NOMO-1 treated with DMSO at 0.1 percent for 48 hours (cell line): ENCODE measurements at regions not wholly inside any gene's neighbourhood (a gene's known extent, or its start where the extent isn't known, plus 50 kb on each side); places are given as distances from the start of the nearest gene placed in this dataset.

Experiments
- DNase-seq: peaks from one replicate; lab custom pipeline; 2025; ENCODE audit not compliant: unreplicated experiment; lab: John Stamatoyannopoulos, UW

DNA sequence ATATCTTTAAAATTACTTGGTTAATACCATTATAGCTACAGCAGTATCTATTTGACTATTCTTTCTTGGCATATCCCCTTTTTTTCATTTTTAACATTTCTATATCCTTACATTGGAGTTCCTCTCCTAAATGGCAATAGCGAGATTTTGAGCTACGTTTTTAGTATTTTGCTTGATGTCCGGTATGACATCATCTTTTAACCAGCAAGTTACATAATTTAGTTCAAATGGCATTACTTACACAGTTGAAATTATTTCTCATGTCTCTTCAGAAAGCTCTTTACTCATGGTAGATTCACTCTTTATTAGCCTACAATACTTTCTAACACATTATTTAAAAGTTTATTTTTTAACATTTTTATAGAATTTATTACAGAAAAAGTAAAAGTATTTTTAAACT is 701.7 kb upstream of the EPHA7 start:
- DNase-seq: no peak

DNA sequence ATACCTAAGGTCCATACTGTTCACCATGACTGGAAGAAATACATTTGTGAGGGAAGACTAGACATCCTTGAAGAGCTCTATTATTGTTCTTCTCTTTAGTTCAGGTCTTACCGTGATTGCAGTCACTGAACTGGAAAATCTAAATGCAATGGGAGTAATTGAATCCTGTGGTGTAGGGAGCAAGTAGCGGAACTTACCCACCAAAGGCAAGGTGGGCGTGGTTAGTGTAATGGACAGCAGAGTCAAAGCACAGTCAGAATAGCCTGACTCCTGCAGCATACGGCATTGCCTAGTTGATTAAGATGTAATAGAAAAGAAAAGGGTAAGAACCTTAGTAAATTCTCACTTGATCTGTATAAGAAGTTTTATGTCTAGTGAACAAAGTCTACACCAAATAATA is 679.7 kb upstream of the EPHA7 start:
- DNase-seq: no peak

DNA sequence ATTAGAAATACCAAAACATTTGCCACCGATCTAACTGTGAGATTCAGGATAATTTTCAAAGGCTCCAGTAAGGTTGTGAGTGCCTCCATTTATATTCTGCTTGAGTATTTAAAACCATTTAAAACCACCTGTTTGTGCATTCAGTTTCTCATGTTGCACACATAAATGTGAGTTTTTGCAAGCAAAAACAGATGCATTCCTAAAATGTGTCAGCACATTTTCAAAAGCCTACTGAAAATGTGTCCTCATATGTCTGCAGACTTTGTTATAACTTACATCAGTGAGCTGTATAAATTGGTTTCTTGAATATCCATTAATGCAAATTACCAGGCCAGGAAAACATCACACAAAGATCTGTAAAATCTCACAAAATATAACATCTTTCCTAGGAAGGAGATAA is 676.6 kb upstream of the EPHA7 start:
- DNase-seq: no peak

DNA sequence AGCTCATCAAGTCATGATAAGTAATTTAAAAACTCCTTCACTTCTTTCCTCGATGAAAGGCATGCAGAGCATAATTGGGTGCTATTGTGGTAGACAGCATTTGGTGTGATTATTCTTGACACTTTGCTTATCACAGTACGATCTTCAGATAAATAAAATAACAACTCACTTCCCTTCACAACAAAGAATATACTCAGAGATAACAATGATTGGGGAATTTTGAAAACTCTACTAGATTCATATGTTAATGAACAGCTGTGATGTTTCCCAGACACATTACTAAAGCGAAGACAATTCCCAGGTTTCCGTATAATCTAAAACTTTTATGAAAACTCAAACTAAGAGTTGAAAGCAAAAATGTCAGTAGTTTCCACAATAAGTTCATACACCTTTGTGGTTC is 670.6 kb upstream of the EPHA7 start:
- DNase-seq: no peak

DNA sequence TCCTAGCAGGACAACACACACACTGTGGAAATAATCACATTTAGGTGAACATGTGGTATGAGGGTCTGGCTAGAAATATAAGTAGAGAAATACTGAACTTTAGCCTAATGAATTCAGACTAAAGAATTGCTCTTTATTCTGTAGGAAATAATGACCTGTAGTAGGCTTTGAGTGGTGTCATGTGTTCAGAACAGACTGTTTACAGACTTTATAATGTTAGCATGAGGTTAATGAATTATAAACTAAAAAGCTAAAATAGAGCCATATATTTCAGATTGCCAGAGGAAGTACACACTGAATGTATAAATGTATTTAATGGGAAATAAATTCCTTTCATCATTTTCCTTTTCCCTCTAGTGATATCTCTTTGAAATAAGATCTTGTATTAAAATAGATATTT is 669.5 kb upstream of the EPHA7 start:
- DNase-seq: no peak

DNA sequence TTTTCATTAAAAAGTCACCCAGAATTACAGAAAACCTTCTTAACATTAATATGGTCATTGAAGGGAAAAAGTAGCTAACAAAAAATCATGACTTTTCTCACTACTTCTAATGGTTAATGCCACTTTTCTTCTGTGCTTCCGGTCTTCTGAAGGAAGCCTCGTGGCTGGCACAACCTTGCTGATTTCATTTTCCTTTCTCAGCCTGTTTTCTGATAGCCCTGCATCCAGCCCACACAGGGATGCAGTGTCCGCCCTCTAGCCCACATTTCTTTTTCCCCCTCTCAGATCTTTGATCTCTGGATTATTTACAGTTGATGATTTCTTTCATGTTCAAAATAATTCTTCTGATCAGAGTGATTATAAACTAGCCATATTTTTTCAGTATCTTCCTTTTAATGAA is 655.4 kb upstream of the EPHA7 start:
- DNase-seq: no peak

DNA sequence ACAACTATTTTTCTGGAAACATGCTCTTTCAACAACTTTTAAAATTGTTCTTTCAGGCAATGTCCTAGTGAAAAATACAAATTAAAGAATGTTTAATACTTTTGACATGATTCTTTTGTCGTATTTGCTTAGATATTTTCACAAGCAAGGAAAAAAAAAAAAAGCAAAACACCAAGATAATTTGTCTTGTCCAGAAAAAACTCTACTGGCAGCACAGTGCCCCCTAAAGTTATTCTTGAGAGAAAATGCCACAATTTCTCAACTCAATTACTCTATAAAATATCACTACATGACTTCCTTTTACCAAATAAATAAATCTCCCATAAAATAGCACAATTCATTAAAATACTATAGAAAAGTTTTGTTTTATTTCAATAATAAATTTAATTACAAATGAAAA is 652.5 kb upstream of the EPHA7 start:
- no peak for DNase-seq

DNA sequence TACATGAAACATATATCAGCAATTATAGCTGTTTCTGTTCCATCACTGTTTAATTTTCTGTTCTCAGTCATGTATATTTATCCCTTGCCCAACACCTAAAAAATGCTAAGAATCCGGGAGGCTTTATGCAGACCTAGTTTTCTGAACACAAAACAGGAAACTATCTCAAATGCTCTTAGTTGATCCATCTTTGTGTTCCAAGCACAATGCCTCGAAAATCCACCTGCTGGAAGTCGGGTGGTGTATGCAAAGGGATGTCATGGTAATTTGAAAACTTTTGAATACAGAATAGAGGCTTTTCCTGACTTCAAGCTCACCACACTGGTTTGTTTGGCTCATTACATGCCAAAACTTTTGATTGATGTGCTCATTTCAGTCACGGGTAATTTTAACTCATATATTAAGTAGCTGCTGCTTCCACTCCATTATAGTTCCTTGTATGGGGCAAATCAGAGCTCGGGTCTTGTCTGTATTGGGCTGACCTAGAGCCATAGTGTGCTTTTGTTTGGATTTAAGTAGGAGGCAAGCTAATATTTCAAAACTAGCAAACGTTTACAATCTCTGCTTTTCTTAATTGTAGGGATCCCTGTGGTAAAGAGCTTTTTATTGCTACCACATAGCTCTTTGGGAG is 646.5 kb upstream of the EPHA7 start:
- no peak for DNase-seq

DNA sequence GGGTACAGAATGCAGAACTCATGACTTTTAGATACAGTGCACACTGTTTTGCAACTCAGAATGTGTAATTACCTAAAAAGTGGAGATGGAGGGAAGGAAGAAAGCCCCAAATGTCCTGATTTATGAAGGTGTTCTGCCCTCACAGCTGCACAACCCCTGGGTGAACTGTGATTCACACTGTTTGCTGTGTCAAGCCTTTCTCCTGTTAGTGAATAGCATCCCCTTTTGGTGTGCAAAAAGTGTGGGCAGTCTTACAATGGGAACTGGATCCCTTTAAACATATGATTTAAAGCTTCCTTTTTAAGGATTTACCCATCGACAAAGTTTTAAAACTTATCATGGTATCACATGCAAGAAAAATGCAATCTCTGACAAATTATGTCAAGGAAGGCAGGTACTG is 633.4 kb upstream of the EPHA7 start:
- no peak for DNase-seq

DNA sequence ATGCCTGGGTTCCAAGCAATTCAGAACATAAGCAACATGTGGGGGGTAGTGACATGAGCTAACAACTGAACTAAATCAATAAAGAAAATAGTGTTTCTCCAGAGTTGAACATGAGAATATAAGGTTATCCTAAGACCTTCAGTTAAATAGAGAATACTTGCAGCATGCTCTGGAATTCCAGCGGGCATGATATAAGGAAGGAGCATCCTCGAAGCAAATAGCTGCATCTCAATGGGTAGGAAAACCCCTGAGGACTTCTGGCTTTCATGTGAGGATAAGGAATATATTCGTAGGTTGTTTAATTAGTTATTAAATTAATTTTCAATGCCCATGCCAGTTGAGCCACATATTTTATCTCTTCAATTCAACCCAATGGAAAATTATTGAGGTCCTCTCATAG is 631.2 kb upstream of the EPHA7 start:
- no peak for DNase-seq

DNA sequence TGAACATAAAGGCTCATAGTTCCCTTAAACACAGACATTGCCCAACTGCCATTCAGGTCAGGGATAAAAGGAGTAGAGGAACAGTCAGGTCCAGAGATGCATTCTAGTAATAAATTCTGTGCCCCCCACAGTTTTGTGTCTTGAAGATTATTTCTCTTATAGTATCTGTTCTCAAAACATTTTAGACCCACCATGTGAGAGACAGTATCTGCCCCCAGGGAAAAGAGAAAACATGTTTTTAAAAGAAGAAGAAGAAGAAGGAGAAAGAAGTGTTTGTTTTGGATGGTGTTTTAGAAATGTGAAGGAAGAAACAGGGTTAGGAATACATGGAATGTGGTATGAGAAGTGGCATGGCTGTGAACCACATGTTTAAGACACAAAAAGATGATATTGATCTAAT is 629.6 kb upstream of the EPHA7 start:
- DNase-seq: no peak

DNA sequence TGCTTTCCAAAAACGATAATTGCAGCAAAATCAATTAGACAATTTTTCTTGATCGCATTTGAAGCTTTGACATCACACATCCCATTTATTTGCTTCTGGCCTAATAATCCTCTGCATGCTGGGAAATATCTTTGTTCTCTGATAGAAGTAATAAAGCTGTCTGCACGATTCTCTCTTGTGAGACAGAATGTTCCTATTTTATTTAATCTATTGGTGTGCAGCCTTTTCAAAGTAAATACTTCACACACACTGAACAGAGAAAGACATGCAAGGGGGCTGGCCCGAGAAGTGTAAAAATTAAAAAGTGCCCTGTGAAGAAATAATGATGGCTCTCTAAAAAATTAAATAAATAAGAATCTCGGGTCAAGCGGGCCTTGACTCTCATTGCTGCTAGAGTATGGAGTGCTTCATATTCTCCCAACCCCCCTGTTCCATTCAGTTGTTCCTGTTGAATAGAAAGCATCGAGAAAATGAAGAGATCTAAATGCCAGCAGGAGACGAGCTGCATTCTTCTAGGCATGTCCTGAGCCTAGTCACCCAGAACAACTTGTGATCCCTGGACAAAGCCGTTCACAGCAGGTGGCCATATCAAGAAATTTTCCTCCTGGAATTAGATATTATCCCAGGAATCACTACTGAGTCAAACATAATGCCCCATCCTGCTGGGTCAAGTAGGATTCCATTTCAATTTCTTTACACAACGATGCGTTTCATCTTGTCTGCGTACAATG is 625.9 kb upstream of the EPHA7 start:
- DNase-seq: no peak

DNA sequence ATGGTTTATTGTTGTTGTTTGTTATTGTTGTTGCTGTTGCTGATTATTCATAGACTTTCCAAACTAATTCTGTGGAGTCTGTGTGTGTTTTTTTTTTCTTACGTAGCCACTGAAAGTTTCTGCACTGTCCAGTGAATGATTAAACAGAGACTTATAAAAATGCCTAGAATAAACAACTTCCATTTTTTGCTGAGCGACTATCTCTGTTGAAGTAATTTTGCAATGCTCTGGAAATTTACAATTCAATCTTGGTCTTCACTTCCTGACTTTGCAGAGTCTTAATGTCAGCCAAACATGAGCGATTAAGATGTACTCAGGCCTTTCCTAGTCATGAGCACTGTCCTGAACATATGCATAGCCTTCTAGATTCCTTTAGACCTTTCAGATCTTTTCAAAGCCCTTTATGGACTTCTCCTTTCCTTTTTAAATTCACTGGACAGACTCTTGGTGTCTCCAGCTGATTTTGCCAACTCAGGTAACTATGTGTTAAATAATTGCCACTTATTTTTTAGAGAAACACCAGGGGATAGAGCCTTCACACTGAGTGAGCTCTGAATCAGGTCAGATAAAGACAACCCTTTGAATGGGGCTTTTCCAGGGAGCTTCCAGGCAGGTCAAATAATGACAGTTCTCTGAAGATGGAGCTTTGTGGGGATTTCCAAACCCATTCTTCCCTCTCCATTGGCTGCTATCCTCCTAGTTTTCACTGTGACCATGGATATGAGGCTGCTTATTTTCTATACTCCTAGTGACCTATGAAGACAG is 622.8 kb upstream of the EPHA7 start:
- no peak for DNase-seq

DNA sequence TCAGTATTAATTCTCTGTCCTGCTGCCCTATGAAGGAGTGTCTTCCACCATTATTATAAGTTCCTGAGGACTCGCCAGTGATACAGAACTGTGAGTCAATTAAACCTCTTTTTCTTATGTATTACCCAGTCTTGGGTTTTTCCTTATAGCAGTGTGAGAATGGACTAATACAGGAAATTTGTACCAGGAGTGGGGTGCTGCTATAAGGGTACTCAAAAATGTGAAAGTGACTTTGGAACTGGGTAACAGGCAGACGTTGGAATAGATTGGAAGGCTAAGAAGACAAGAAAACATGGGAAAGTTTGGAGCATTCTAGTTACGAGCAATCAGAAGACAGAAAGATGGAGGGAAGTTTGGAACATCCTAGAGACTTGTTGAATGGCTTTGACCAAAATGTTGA is 616.7 kb upstream of the EPHA7 start:
- DNase-seq: no peak

DNA sequence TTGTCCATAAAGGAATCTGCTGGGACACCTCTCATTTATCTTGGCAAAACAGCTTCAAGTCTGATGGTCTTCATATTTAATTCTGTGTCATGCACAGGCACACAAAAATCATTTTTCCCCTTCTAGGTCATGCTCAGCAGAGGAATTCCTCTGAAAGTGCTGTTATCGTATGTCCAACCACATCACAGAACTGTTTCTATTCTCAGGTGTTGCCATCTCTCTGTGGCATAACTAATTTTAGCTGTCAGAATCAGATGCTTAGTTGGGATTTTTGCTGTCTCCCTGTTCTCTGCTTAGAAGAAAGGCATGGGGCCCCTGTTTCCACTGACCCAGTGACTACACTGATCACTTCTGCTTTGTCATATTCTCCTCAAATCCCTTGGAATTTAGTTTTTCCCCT is 608.0 kb upstream of the EPHA7 start:
- DNase-seq: no peak

DNA sequence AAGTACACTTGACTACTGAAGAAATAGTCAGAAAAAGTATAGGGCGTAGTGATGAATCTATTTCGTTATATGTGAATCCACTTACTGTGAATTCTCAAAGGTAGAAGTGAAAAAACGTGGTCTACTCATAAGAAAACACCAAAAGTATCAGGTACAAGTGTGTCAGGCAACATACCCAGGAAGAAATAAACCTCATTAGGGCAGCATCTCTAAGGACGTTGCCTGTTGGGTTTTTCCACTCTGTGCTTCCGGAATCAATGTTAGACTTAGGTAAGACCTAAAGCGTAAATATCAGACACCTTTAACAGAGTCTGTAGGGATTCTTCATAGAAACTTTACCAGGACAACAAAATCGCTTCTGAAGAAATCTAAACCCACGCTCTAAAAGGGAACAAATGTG is 607.2 kb upstream of the EPHA7 start:
- no peak for DNase-seq

DNA sequence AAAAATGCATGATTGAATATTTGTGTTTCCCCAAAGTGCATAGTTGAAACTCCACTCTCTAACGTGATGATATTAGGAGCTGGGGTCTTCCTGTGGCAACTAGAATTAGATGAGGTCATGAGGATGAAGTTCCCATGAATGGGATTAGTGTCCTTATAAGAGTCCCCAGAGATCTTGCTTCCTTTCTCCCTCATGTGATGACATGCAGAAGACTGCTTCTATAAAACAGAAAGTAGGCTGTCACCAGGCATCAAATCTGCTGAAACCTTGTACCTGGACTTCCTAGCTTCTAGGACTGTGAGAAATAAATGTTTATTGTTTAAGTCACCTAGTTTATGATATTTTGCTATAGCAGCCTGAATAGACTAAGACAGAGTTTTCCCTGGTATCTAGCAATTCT is 586.5 kb upstream of the EPHA7 start:
- no peak for DNase-seq

DNA sequence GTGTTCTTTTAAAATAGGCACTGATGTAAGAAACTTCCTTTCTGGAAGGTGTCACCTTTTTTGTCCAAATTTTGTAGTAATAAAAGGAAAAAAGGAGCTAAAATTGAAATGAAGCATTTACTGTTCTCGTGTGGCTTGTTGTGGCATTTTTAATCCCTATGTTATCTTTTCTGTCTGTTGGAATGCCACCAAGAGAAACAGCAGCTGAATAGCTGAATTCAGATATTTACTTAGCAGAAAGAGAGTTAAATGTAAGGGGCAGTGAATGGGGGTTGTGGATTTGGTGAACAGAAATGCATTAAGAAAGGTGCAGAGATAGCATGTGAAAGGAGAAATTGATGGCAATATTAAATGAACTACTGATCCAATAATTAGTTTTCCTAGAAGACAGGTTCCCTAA is 573.6 kb upstream of the EPHA7 start:
- no peak for DNase-seq

DNA sequence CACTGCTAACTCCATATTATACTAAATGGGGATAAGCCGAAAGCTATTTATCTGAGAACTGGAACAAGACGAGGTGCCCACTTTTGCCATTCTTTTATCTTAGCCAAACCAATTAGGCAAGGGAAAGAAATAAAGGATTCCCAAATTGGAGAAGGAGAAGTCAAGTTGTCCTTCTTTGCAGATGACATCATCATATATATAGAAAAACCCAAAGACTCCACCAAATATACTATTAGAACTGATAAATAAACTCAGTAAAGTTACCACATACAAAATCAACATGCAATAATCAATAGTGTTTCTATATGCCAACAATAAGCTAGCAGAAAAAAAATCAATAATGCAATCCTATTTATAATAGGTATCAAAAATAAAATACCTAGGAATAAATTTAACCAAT is 570.3 kb upstream of the EPHA7 start:
- DNase-seq: no peak

DNA sequence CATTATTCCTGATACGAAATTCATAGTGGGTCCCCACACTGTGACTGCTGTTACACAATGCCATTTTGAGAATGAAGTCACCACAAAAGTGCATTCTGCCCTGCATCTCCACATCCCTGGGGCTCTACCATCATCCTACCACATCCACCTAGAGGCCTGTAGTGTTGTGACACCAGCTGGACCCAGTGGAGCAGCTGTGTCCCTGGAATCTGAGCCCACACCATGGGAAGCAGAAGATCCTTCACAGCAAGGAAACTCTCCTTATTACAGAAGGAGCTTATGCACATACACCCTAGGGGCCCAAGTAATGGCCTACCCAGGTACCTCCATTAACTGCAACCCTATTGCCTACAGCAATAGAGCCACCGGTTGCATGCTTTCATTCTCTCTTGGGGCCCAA is 566.6 kb upstream of the EPHA7 start:
- no peak for DNase-seq

DNA sequence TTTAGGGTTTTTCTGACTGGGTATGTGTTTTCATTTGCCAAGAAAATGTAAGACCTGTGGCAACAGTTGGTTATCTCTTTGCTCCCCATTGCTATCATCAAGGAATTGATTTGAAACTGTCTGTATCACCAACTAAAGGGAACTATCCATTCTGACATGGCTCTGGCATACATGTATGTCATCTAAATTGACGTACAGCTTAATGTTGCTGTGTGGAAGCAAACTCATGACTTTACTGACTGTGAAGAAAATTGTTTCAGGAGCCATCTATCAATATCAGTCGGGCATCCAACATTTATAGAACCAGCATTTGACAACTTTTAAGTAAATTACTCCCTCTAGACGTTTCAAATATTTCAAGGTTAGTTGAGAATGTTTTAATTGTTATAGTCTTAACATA is 555.8 kb upstream of the EPHA7 start:
- no peak for DNase-seq

DNA sequence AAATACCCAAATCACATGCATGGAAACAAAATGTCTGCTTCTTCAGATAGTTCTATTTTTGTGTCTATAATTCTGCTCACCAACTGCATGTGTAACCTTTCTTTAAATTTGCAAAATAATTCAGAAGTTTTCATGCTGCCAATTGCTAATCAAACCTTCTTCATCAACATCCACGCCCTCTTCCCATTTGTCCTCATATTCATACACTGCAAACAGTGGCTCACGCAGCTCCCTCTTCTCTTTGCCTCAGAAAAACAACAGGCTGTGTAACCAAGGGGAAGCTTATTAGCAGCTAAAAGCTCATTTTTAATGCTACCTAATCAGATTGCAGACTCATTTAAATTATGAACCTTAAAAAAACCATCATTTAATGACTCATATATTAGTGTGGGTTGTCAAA is 555.0 kb upstream of the EPHA7 start:
- DNase-seq: no peak
